Endodermal cell (in vitro differentiated cells): ENCODE measurements at regions not wholly inside any gene's neighbourhood (a gene's known extent, or its start where the extent isn't known, plus 50 kb on each side); places are given as distances from the start of the nearest gene placed in this dataset.
A peak's percentile ranks its signal among the peaks of the same experiment; 100 is the strongest.
"Not testable (repeated sequence)": the region's sequence is repeated elsewhere in the genome, so short reads cannot be mapped to it uniquely, and the experiment has no call there.

ENCODE experiments used
- DNase-seq: peaks from one replicate; pipeline ENCODE4 v3.0.0-alpha.2; 2017
- H3K27ac ChIP-seq: 2 replicates; pipeline ENCODE4 v1.5.1; 2013; ENCODE audit warnings: mild to moderate bottlenecking, low read depth, low read length, moderate library complexity
- H3K27me3 ChIP-seq: 2 replicates; pipeline ENCODE4 v1.6.1; 2013; ENCODE audit warnings: mild to moderate bottlenecking, low read length, moderate library complexity; ENCODE audit not compliant: insufficient read depth, control insufficient read depth, poor library complexity, severe bottlenecking
- H3K36me3 ChIP-seq: 2 replicates; pipeline ENCODE4 v1.7.0; 2013; ENCODE audit warnings: mild to moderate bottlenecking, low read length, moderate library complexity; ENCODE audit not compliant: control insufficient read depth, insufficient read depth
- H3K4me1 ChIP-seq: one replicate; pipeline ENCODE4 v1.7.0; 2013; ENCODE audit warnings: low read length; ENCODE audit not compliant: control insufficient read depth, insufficient read depth
- H3K4me3 ChIP-seq: 2 replicates; pipeline ENCODE4 v1.5.1; 2013; ENCODE audit warnings: mild to moderate bottlenecking, low read length, moderate library complexity
- H3K9ac ChIP-seq: 2 replicates; pipeline ENCODE4 v1.6.1; 2013; ENCODE audit warnings: mild to moderate bottlenecking, low read length, moderate library complexity; ENCODE audit not compliant: poor library complexity, severe bottlenecking; ENCODE audit errors: extremely low read depth
- H3K9me3 ChIP-seq: 2 replicates; pipeline ENCODE4 v1.6.1; 2013; ENCODE audit warnings: mild to moderate bottlenecking, low read length, moderate library complexity; ENCODE audit not compliant: control insufficient read depth
- H3K27ac Mint-ChIP-seq: 2 replicates; pipeline ENCODE4 v1.8.0; 2020; ENCODE audit warnings: mixed read lengths
- H3K27me3 Mint-ChIP-seq: 2 replicates; pipeline ENCODE4 v1.8.0; 2021; ENCODE audit warnings: mild to moderate bottlenecking, mixed read lengths; ENCODE audit not compliant: insufficient read depth
- H3K36me3 Mint-ChIP-seq: 2 replicates; pipeline ENCODE4 v1.8.0; 2020; ENCODE audit warnings: low read depth, mixed read lengths
- H3K4me1 Mint-ChIP-seq: 2 replicates; pipeline ENCODE4 v1.8.0; 2020; ENCODE audit warnings: mixed read lengths
- H3K4me3 Mint-ChIP-seq: 2 replicates; pipeline ENCODE4 v1.8.0; 2020; ENCODE audit warnings: mild to moderate bottlenecking, moderate library complexity, mixed read lengths
- H3K9me3 Mint-ChIP-seq: 2 replicates; pipeline ENCODE4 v1.8.0; 2020; ENCODE audit warnings: mild to moderate bottlenecking, mixed read lengths
- WGBS, 2 experiments: methylation state at CpG; one replicate each; pipeline versions ENCODE4 v1.1.5 to v1.1.7; 2013; ENCODE audit warnings: missing lambda C conversion rate in 2 of 2, mixed read lengths in 1 of 2; ENCODE audit not compliant: insufficient coverage in 1 of 2, insufficient read length in 1 of 2; 5-methylcytosine and 5-hydroxymethylcytosine counted together
- TF ChIP-seq, protein P1 (sequence below): fragments of 200-600 bp; sonication (generic); conservative IDR thresholded peaks from 2 replicates; pipeline ENCODE4 v1.5.0; 2021; ENCODE audit warnings: antibody characterized with exemption, mild to moderate bottlenecking

DNA sequence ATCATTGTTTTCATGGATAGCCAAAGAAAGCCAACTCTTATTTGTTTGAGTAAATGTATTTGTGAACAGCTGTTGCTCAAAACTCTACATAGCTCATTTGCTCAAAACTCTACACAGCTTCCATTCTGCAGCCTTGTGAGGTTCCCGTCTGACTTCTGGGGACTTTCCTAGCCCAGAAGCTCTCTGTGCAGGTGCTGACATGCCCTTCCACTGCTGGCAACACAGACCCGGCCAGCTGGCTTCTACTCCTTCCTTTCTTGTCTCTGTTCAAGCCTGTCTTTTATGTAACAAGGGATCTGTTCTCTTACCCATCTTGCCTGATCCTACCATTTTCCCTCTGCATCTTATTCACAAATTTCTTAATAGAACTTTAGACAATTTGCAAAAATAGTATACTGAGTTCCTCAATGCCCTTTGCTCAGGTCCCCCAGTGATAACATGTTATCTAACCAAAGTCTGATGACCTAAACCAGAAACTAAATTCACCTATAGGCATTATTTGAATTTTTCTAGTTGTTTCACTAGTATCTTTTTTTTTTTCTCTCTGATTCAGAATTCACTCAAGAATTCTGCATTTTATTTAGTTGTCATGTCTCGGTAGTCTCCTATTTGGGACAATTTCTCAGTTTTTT is 556.5 kb upstream of the SEMA6A start:
- no peaks in the 10 kb centered on the region for H3K27me3 ChIP-seq
- H3K9me3 Mint-ChIP-seq = peaks cover 14% of the 10 kb centered on the region
- H3K9ac ChIP-seq = no peak overlapping the region
- no peak overlapping the region for H3K4me3 Mint-ChIP-seq
- peaks cover 6% of the 10 kb centered on the region for H3K4me1 ChIP-seq
- 64 to 94% methylated on average over 2 to 3 of the region's 3 CpGs for WGBS, 2 experiments
- TF ChIP-seq, protein P1, sequence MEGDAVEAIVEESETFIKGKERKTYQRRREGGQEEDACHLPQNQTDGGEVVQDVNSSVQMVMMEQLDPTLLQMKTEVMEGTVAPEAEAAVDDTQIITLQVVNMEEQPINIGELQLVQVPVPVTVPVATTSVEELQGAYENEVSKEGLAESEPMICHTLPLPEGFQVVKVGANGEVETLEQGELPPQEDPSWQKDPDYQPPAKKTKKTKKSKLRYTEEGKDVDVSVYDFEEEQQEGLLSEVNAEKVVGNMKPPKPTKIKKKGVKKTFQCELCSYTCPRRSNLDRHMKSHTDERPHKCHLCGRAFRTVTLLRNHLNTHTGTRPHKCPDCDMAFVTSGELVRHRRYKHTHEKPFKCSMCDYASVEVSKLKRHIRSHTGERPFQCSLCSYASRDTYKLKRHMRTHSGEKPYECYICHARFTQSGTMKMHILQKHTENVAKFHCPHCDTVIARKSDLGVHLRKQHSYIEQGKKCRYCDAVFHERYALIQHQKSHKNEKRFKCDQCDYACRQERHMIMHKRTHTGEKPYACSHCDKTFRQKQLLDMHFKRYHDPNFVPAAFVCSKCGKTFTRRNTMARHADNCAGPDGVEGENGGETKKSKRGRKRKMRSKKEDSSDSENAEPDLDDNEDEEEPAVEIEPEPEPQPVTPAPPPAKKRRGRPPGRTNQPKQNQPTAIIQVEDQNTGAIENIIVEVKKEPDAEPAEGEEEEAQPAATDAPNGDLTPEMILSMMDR = no peak
- H3K4me3 ChIP-seq = no peak overlapping the region
- no peak for DNase-seq
- no peaks in the 10 kb centered on the region for H3K27me3 Mint-ChIP-seq
- H3K27ac Mint-ChIP-seq = no peak overlapping the region
- H3K27ac ChIP-seq = no peak overlapping the region
- peaks cover 21% of the 10 kb centered on the region for H3K4me1 Mint-ChIP-seq
- H3K9me3 ChIP-seq = no peaks in the 10 kb centered on the region
- no peaks in the 10 kb centered on the region for H3K36me3 ChIP-seq
- peaks cover 2% of the 10 kb centered on the region for H3K36me3 Mint-ChIP-seq

DNA sequence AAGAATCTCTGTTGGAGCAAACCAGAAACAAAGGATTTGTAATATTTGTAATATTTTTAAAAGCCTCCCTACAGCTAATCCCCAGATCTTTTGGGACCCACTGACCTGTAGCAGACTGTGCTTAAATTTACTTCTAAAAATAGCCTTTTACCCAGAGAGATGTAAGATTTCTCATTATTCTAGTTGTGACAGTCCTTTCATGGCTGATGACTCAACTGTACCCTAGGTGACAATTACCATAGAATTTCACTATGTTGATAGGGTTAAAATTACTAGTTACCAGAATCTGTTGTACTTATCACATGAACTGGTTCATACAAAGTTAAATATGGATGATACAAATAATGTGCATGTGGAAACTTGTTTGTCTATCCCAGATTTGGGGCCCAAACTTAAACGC is 543.9 kb upstream of the SEMA6A start:
- Mint-ChIP-seq H3K27ac (no peak overlapping the region), H3K4me3 (no peak overlapping the region), H3K27me3 (no peaks in the 10 kb centered on the region), H3K4me1 (peaks cover 7% of the 10 kb centered on the region), H3K9me3 (peaks cover 37% of the 10 kb centered on the region), H3K36me3 (peaks cover 10% of the 10 kb centered on the region)
- Histone ChIP-seq H3K4me3 (no peak overlapping the region), H3K9me3 (no peaks in the 10 kb centered on the region), H3K27ac (no peak overlapping the region), H3K9ac (no peak overlapping the region), H3K36me3 (no peaks in the 10 kb centered on the region), H3K4me1 (no peaks in the 10 kb centered on the region), H3K27me3 (no peaks in the 10 kb centered on the region)
- TF ChIP-seq, protein P1 = no peak
- WGBS, 2 experiments = 88 to 93% methylated on average over 1 of the region's 1 CpG
- no peak for DNase-seq

DNA sequence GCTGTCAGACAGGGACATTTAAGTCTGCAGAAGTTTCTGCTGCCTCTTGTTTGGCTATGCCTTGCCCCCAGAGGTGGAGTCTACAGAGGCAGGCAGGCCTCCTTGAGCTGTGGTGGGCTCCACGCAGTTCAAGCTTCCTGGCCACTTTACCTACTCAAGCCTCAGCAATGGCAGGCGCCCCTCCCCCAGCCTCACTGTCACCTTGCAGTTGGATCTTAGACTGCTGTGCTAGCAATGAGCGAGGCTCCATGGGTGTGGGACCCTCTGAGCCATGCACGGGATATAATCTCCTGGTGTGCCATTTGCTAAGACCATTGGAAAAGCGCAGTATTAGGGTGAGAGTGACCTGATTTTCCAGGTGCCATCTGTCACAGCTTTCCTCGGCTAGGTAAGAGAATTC is 542.7 kb upstream of the SEMA6A start:
- not testable (repeated sequence) for H3K4me3 ChIP-seq, H3K4me1 Mint-ChIP-seq, H3K27me3 ChIP-seq, H3K27me3 Mint-ChIP-seq, H3K9me3 ChIP-seq, H3K27ac Mint-ChIP-seq, H3K4me3 Mint-ChIP-seq, H3K9ac ChIP-seq, DNase-seq, H3K4me1 ChIP-seq, H3K27ac ChIP-seq, H3K36me3 ChIP-seq
- Mint-ChIP-seq H3K9me3 (peaks cover 46% of the 10 kb centered on the region), H3K36me3 (peaks cover 14% of the 10 kb centered on the region)
- 87 to 100% methylated on average over 2 to 6 of the region's 6 CpGs for WGBS, 2 experiments

DNA sequence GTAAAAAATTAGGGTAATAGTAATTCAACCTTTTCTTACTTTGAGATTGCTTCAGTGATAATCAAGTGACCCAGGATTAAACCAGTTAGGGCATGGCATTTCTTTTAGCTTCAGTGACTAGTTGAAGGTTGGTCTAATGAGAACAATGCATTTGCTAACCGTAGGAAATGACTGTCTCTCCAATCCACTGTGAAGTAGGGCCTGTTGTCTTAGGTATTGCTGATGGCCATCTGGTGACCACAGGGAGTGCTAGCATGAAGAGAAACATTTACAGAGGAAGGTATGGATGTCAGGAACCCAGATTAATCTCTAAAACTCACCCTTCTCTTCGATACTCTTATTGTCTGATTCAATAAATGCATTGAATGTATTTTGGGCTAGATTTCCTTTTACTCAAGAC is 535.9 kb upstream of the SEMA6A start:
- peaks cover 4% of the 10 kb centered on the region for H3K4me1 Mint-ChIP-seq
- Histone ChIP-seq H3K27me3 (no peaks in the 10 kb centered on the region), H3K27ac (no peak overlapping the region), H3K36me3 (no peaks in the 10 kb centered on the region), H3K4me1 (no peaks in the 10 kb centered on the region), H3K4me3 (no peak overlapping the region), H3K9ac (no peak overlapping the region), H3K9me3 (peaks cover 7% of the 10 kb centered on the region)
- TF ChIP-seq, protein P1 = peak; percentile 46
- 77% methylated on average over 2 of the region's 2 CpGs; no CpG with 5 or more reads in 1 of the 2 experiments for WGBS, 2 experiments
- peaks cover 7% of the 10 kb centered on the region for H3K36me3 Mint-ChIP-seq
- no peaks in the 10 kb centered on the region for H3K27me3 Mint-ChIP-seq
- no peak for DNase-seq
- H3K27ac Mint-ChIP-seq = no peak overlapping the region
- no peak overlapping the region for H3K4me3 Mint-ChIP-seq
- peaks cover 41% of the 10 kb centered on the region for H3K9me3 Mint-ChIP-seq
